KMS-11 (cell line): ENCODE measurements at regions not wholly inside any gene's neighbourhood (a gene's known extent, or its start where the extent isn't known, plus 50 kb on each side); places are given as distances from the start of the nearest gene placed in this dataset.

ENCODE experiments used
- H2AFZ ChIP-seq: fragments of 200-600 bp; sonication (generic); 2 replicates; pipeline ENCODE4 v1.6.1; 2016; ENCODE audit warnings: antibody characterized with exemption, mixed run types, low read depth
- H3K27ac ChIP-seq: fragments of 200-600 bp; sonication (generic); 2 replicates; pipeline ENCODE4 v1.6.1; 2016; ENCODE audit warnings: mild to moderate bottlenecking, mixed run types
- H3K27me3 ChIP-seq: fragments of 200-600 bp; sonication (generic); 2 replicates; pipeline ENCODE4 v1.6.1; 2017; ENCODE audit warnings: mild to moderate bottlenecking, low read depth, mixed run types, moderate library complexity; ENCODE audit not compliant: insufficient read depth
- H3K36me3 ChIP-seq: fragments of 200-600 bp; sonication (generic); 2 replicates; pipeline ENCODE4 v1.6.1; 2017; ENCODE audit warnings: mild to moderate bottlenecking, mixed run types; ENCODE audit not compliant: insufficient read depth
- H3K4me1 ChIP-seq: fragments of 200-600 bp; sonication (generic); 2 replicates; pipeline ENCODE4 v1.6.1; 2016; ENCODE audit warnings: mild to moderate bottlenecking, low read depth, mixed run types; ENCODE audit not compliant: poor library complexity, severe bottlenecking
- H3K4me2 ChIP-seq: fragments of 200-600 bp; sonication (generic); 2 replicates; pipeline ENCODE4 v1.7.0; 2016; ENCODE audit warnings: mild to moderate bottlenecking, mixed run types
- H3K4me3 ChIP-seq: fragments of 200-600 bp; sonication (generic); IDR thresholded peaks from 2 replicates; pipeline ENCODE4 v1.6.1; 2017; ENCODE audit warnings: low read depth, low read length, mixed read lengths; ENCODE audit not compliant: insufficient read depth
- H3K79me2 ChIP-seq: fragments of 200-600 bp; sonication (generic); 2 replicates; pipeline ENCODE4 v1.6.1; 2016; ENCODE audit warnings: low read depth, mixed run types; ENCODE audit not compliant: insufficient read depth
- H3K9ac ChIP-seq: fragments of 200-600 bp; sonication (generic); 2 replicates; pipeline ENCODE4 v1.6.1; 2016; ENCODE audit warnings: mild to moderate bottlenecking, mixed run types
- H4K20me1 ChIP-seq: fragments of 200-600 bp; sonication (generic); 2 replicates; pipeline ENCODE4 v1.6.1; 2016; ENCODE audit warnings: mild to moderate bottlenecking, mixed run types; ENCODE audit not compliant: insufficient read depth
- TF ChIP-seq, protein P1 (sequence below): fragments of 200-600 bp; sonication (generic); conservative IDR thresholded peaks from 2 replicates; pipeline ENCODE4 v1.6.1; 2017; ENCODE audit warnings: low read depth, mild to moderate bottlenecking, antibody characterized with exemption, low read length, moderate library complexity, mixed read lengths

- H3K4me2 ChIP-seq = no peak overlapping the region
- H3K4me3 ChIP-seq = no peak overlapping the region
- no peak overlapping the region for H3K27ac ChIP-seq
- no peaks in the 10 kb centered on the region for H4K20me1 ChIP-seq
- H3K79me2 ChIP-seq = no peaks in the 10 kb centered on the region
- no peaks in the 10 kb centered on the region for H3K27me3 ChIP-seq
- TF ChIP-seq, protein P1, sequence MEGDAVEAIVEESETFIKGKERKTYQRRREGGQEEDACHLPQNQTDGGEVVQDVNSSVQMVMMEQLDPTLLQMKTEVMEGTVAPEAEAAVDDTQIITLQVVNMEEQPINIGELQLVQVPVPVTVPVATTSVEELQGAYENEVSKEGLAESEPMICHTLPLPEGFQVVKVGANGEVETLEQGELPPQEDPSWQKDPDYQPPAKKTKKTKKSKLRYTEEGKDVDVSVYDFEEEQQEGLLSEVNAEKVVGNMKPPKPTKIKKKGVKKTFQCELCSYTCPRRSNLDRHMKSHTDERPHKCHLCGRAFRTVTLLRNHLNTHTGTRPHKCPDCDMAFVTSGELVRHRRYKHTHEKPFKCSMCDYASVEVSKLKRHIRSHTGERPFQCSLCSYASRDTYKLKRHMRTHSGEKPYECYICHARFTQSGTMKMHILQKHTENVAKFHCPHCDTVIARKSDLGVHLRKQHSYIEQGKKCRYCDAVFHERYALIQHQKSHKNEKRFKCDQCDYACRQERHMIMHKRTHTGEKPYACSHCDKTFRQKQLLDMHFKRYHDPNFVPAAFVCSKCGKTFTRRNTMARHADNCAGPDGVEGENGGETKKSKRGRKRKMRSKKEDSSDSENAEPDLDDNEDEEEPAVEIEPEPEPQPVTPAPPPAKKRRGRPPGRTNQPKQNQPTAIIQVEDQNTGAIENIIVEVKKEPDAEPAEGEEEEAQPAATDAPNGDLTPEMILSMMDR = no peak
- H3K36me3 ChIP-seq = no peaks in the 10 kb centered on the region
- H2AFZ ChIP-seq = no peak overlapping the region
- no peak overlapping the region for H3K9ac ChIP-seq
- H3K4me1 ChIP-seq = no peaks in the 10 kb centered on the region
Observed at GRCh38 chr5:104736073-104736472, 1173.5 kb upstream of the NUDT12 start.

DNA sequence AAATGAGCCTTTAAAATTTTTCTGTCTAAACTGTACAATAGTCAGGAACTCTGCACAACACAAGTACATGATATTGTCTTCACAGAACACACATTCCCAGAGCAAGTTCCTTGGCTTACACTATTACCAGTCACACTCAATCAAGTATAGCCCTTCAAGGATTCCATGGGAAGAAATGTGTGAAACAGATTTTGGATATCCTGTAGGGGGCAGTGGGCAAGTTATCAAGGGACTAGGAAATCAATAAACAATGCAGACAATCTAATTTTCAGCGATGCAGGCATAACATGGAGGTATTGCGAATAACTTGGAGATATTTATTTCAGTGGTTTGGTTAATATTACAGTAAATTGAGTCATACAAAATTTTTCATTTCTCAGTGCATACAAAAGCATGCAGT, 1171.5 kb upstream of the NUDT12 start:
- no peak overlapping the region for H3K4me3 ChIP-seq
- TF ChIP-seq, protein P1 = no peak
- no peaks in the 10 kb centered on the region for H3K79me2 ChIP-seq
- H3K4me2 ChIP-seq = no peak overlapping the region
- no peaks in the 10 kb centered on the region for H3K4me1 ChIP-seq
- H3K27ac ChIP-seq = no peak overlapping the region
- no peaks in the 10 kb centered on the region for H4K20me1 ChIP-seq
- H2AFZ ChIP-seq = no peak overlapping the region
- H3K36me3 ChIP-seq = no peaks in the 10 kb centered on the region
- H3K9ac ChIP-seq = no peak overlapping the region
- H3K27me3 ChIP-seq = no peaks in the 10 kb centered on the region

GRCh38 chr5:104733063-104733669, 1170.6 kb upstream of the NUDT12 start:
- Histone ChIP-seq H3K27ac (no peak overlapping the region), H4K20me1 (no peaks in the 10 kb centered on the region), H2AFZ (no peak overlapping the region), H3K4me1 (no peaks in the 10 kb centered on the region), H3K79me2 (no peaks in the 10 kb centered on the region), H3K4me3 (no peak overlapping the region), H3K36me3 (no peaks in the 10 kb centered on the region), H3K4me2 (no peak overlapping the region), H3K9ac (no peak overlapping the region), H3K27me3 (no peaks in the 10 kb centered on the region)
- TF ChIP-seq, protein P1 = no peak

DNA sequence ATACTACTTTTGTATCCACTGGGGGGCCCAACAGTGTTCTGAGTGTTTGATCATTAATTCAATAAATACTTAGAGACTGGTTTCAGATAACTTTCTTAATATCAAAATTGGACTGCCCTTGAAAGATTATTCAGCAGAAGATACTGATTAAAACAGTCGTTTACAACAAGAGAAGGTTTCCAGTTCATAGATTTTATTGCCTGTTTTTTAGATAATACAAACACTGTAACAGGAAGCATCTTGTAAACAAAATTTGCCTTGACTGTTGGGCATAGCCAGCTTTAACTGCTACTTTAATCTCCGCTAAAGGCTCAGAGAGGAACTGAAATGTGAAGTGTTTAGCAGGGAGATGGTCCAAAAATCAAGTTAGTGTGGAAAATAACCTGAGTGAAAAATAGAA, 1168.7 kb upstream of the NUDT12 start:
- H3K4me2 ChIP-seq = no peak overlapping the region
- H3K9ac ChIP-seq = no peak overlapping the region
- no peaks in the 10 kb centered on the region for H4K20me1 ChIP-seq
- H2AFZ ChIP-seq = no peak overlapping the region
- H3K27me3 ChIP-seq = no peaks in the 10 kb centered on the region
- H3K79me2 ChIP-seq = no peaks in the 10 kb centered on the region
- TF ChIP-seq, protein P1 = no peak
- no peak overlapping the region for H3K4me3 ChIP-seq
- H3K4me1 ChIP-seq = no peaks in the 10 kb centered on the region
- no peak overlapping the region for H3K27ac ChIP-seq
- H3K36me3 ChIP-seq = no peaks in the 10 kb centered on the region
